ENCODE measurements at regions not wholly inside any gene's neighbourhood (a gene's known extent, or its start where the extent isn't known, plus 50 kb on each side); places are given as distances from the start of the nearest gene placed in this dataset.

GRCh38 chr5:3198074-3198449, 397.6 kb upstream of the IRX1 start:
- TF ChIP-seq CTCF (IDR thresholded peaks at IDR 0.05), result no peak
- TF ChIP-seq POLR2AphosphoS5 (IDR thresholded peaks at IDR 0.05), result no peak

Measured in breast epithelium (tissue), 3 donors.